Thyroid gland (tissue), 4 donors: ENCODE measurements at regions not wholly inside any gene's neighbourhood (a gene's known extent, or its start where the extent isn't known, plus 50 kb on each side); places are given as distances from the start of the nearest gene placed in this dataset.
"Not testable (repeated sequence)": the region's sequence is repeated elsewhere in the genome, so short reads cannot be mapped to it uniquely, and the experiment has no call there.

Source experiments
- DNase-seq, 2 donors: peaks; one replicate each; pipeline ENCODE4 v3.0.0-alpha.2; 2019
- H3K27ac ChIP-seq, 3 donors: fragments of 200-600 bp; sonication (generic); 1 replicate in 2 of 3; 2 replicates in 1 of 3; pipeline ENCODE4 v1.5.1; 2016 to 2019; ENCODE audit warnings: mild to moderate bottlenecking in 1 of 3, moderate library complexity in 1 of 3
- H3K27me3 ChIP-seq: fragments of 200-600 bp; sonication (generic); one replicate; pipeline ENCODE4 v1.5.1; 2019
- H3K36me3 ChIP-seq, 2 donors: fragments of 200-600 bp; sonication (generic); one replicate each; pipeline ENCODE4 v1.5.1; 2016 to 2019
- H3K4me1 ChIP-seq, 2 donors: fragments of 200-600 bp; sonication (generic); one replicate each; pipeline ENCODE4 v1.5.1; 2017 to 2019
- H3K4me3 ChIP-seq, 3 donors: fragments of 200-600 bp; sonication (generic); replicated peaks in 1 of 3; 1 replicate in 2 of 3; 2 replicates in 1 of 3; pipeline ENCODE4 v1.5.1; 2016; ENCODE audit warnings: mild to moderate bottlenecking in 1 of 3
- H3K9me3 ChIP-seq: fragments of 200-600 bp; sonication (generic); one replicate; pipeline ENCODE4 v1.5.1; 2017
- POLR2A ChIP-seq, 2 donors: fragments of 450-650 bp; IDR thresholded peaks; one replicate each; pipeline ENCODE4 v1.6.1; 2017; ENCODE audit warnings: antibody characterized with exemption in 2 of 2, mild to moderate bottlenecking in 2 of 2, moderate library complexity in 1 of 2
- WGBS, 2 donors: methylation state at CpG; one replicate each; pipeline ENCODE4 v1.1.5; 2017; 5-methylcytosine and 5-hydroxymethylcytosine counted together
- intact Hi-C: fragments of 100-400 bp; cut with DNase I; formaldehyde crosslinking; loops from one replicate; pipeline ENCODE4 v1.15.1; 2023
- TF ChIP-seq, protein P1 (sequence below), 6 experiments: fragments of 200-600 bp in 3 of 6; fragments of 450-650 bp in 3 of 6; sonication (generic) in 3 of 6; IDR thresholded peaks; one replicate each; pipeline ENCODE4 v1.5.1; 2016 to 2019; ENCODE audit warnings: antibody characterized with exemption in 6 of 6, mild to moderate bottlenecking in 2 of 6, inconsistent platforms in 1 of 6, moderate library complexity in 1 of 6

DNA sequence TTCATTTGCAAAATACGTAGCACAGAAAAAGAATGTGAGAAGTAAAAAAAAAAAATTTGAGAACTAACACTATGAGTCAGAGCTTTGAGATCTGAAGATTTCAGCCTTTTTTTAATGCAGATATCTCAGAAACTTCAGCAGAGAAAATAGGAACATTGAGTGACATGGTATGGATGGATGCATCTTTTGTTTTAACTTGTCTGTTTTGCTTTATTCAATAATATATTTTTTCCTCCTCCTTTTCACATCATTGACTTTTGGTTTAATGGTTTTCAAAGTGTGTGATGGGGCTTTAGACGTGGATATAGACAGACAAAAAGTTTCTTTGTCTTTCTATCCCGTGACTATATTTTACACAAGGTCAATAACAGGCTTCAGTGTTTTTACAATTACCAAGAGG, 426.7 kb upstream of the FRG2C start:
- WGBS, 2 donors = 64 to 70% methylated on average over 3 of the region's 3 CpGs

DNA sequence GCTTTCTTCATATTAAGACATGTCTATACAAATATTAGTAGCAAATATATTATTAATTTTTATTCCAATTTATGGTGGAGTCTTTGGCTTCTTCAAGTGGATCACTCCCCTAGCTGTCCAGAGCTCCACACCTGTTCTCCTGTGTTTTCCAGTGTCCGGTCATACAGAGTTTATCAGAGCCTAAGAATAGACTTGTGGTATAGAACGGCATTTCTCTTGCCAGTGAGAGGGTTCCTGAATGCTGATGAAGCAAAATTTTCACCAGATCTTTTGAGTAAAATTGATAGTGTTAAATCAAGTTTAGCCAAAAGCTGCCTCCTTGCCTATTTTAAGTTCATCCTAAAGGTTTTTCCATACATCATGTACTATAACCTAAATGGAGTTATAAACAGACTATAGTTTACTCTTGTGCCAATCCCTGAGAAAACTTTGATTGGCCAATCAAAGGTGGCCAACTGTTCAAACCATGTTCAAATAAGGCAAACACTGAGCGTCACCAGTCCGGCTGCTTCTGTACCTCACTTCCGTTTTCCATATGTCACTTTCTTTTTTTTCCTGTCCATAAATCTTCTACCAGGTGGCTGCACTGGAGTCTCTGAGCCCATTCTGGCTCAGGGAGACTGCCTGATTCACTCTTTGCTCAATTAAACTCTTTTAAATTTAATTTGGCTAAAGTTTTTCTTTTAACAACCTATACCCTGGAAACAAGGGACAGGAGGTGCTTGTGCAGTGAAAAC, 422.7 kb upstream of the FRG2C start:
- H3K9me3 ChIP-seq, H3K36me3 ChIP-seq, intact Hi-C loops, H3K4me3 ChIP-seq, H3K4me1 ChIP-seq, DNase-seq, H3K27me3 ChIP-seq, H3K27ac ChIP-seq: not testable (repeated sequence)
- WGBS, 2 donors = 67 to 77% methylated on average over 5 of the region's 5 CpGs

More for the DNA sequence above, 426.7 kb upstream of the FRG2C start:
- no peaks in the 10 kb centered on the region for H3K27me3 ChIP-seq
- H3K9me3 ChIP-seq = no peaks in the 10 kb centered on the region
- no peak for DNase-seq
- H3K27ac ChIP-seq = no peak overlapping the region
- H3K4me3 ChIP-seq = no peak overlapping the region
- no peaks in the 10 kb centered on the region for H3K36me3 ChIP-seq
- TF ChIP-seq, protein P1, sequence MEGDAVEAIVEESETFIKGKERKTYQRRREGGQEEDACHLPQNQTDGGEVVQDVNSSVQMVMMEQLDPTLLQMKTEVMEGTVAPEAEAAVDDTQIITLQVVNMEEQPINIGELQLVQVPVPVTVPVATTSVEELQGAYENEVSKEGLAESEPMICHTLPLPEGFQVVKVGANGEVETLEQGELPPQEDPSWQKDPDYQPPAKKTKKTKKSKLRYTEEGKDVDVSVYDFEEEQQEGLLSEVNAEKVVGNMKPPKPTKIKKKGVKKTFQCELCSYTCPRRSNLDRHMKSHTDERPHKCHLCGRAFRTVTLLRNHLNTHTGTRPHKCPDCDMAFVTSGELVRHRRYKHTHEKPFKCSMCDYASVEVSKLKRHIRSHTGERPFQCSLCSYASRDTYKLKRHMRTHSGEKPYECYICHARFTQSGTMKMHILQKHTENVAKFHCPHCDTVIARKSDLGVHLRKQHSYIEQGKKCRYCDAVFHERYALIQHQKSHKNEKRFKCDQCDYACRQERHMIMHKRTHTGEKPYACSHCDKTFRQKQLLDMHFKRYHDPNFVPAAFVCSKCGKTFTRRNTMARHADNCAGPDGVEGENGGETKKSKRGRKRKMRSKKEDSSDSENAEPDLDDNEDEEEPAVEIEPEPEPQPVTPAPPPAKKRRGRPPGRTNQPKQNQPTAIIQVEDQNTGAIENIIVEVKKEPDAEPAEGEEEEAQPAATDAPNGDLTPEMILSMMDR (IDR thresholded peaks at IDR 0.05) = no peak
- H3K4me1 ChIP-seq = no peaks in the 10 kb centered on the region
- intact Hi-C loops = no loop called here

DNA sequence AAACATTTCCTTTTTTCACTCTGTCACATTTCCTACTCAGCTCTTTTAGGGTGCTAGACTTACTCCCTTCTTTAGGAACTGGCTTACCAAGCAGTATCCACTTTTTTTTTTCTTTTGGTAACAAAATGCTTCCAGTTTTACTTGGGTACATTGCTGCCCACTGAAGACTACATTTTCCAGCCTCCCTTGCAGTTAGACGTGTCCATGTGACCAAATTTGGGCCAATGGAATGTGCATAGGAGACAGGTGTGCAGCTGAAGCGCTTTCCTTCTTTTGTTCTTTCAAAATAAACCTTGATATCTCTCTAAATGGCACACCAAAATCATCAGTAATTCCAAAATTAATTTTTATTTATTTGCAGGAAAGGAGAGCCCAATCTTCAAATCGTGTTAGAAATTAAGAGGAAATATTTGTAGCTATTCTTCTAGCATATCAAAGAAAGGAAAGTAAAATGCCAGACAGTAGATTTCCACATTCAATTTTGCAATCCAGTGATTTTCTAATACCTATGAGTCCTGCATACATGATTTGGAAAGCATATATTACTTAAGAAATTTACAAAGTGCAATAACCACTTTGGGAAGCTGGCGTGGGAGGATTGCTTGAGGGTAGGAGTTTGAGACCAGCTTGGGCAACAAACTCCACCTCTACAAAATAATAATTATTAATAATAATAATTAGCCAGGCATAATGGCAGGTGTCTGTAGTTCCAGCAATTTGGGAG, 422.0 kb upstream of the FRG2C start:
- no peak overlapping the region for H3K4me3 ChIP-seq
- no peaks in the 10 kb centered on the region for H3K36me3 ChIP-seq
- no peaks in the 10 kb centered on the region for H3K27me3 ChIP-seq
- no peak for TF ChIP-seq POLR2A (IDR thresholded peaks at IDR 0.05)
- TF ChIP-seq, protein P1 (IDR thresholded peaks at IDR 0.05) = no peak
- intact Hi-C loops = no loop called here
- H3K4me1 ChIP-seq = no peaks in the 10 kb centered on the region
- 80 to 87% methylated on average over 4 of the region's 4 CpGs for WGBS, 2 donors
- DNase-seq = no peak
- H3K9me3 ChIP-seq = no peaks in the 10 kb centered on the region
- no peak overlapping the region for H3K27ac ChIP-seq

- Histone ChIP-seq H3K4me3 (no peak overlapping the region), H3K27ac (no peak overlapping the region), H3K27me3 (no peaks in the 10 kb centered on the region), H3K4me1 (no peaks in the 10 kb centered on the region), H3K36me3 (no peaks in the 10 kb centered on the region), H3K9me3 (no peaks in the 10 kb centered on the region)
- no peak for DNase-seq
- TF ChIP-seq, protein P1 (IDR thresholded peaks at IDR 0.05) = no peak
- no peak for TF ChIP-seq POLR2A (IDR thresholded peaks at IDR 0.05)
- intact Hi-C loops = no loop called here
Observed at GRCh38 chr3:75248974-75249373, 415.2 kb upstream of the FRG2C start.

GRCh38 chr3:75254685-75255084, 409.4 kb upstream of the FRG2C start:
- WGBS, 2 donors = 87 to 92% methylated on average over 3 of the region's 3 CpGs

More at GRCh38 chr3:75254685-75255084, 409.4 kb upstream of the FRG2C start:
- no peaks in the 10 kb centered on the region for H3K27me3 ChIP-seq
- no peak overlapping the region for H3K27ac ChIP-seq
- no peak overlapping the region for H3K4me3 ChIP-seq
- no peaks in the 10 kb centered on the region for H3K9me3 ChIP-seq
- no peak for DNase-seq
- H3K36me3 ChIP-seq = no peaks in the 10 kb centered on the region
- intact Hi-C loops = no loop called here
- TF ChIP-seq, protein P1 (IDR thresholded peaks at IDR 0.05) = no peak
- no peak for TF ChIP-seq POLR2A (IDR thresholded peaks at IDR 0.05)
- H3K4me1 ChIP-seq = no peaks in the 10 kb centered on the region
